ENCODE measurements at regions not wholly inside any gene's neighbourhood (a gene's known extent, or its start where the extent isn't known, plus 50 kb on each side); places are given as distances from the start of the nearest gene placed in this dataset.

DNA sequence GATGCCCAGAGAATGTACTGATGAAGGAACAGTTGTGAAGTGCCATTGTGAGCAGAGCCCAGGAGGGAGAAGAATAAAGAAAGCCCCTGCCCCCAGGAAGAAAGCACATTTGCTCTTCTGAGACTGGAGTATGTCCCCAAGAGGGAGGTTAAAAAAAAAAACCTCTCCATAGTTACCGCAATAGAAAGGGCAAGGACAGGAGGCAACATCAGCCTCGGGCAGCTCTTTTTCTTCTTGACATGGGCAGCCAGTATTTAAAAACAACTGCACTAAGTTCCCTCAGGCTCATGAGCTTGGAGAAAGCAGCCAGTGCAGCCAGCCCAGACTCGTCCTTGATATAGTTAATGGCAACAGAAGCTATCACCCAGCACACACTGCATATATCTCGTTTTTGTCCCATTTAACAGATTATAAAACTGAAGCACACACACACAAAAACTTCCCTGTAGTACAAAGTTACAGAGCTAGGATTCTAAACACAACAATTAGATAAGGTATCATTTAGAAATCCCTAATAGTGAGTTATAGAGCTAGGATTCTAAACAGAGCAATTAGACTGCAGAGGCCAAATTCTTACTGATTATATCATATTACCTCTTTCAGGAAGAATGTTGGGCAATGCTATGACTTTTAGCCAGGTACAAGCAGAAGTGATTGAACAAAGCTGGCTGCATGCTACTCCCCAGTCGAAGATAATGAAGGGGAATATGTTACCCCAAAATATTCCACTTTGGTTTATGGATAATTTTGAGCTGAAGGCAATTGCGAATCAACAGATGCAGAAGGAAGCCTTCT, 823.5 kb downstream of the GRID1 start:
- Mint-ChIP-seq H3K9me3 (no peaks in the 10 kb centered on the region), H3K27ac (no peak overlapping the region), H3K4me3 (no peak overlapping the region), H3K27me3 (ENCODE audit: low read depth) (peaks cover under 1% of the 10 kb centered on the region), H3K36me3 (ENCODE audit: low read depth) (no peaks in the 10 kb centered on the region), H3K4me1 (ENCODE audit: low read depth) (no peaks in the 10 kb centered on the region)
- DNase-seq (ENCODE audit: low spot score): no peak

DNA sequence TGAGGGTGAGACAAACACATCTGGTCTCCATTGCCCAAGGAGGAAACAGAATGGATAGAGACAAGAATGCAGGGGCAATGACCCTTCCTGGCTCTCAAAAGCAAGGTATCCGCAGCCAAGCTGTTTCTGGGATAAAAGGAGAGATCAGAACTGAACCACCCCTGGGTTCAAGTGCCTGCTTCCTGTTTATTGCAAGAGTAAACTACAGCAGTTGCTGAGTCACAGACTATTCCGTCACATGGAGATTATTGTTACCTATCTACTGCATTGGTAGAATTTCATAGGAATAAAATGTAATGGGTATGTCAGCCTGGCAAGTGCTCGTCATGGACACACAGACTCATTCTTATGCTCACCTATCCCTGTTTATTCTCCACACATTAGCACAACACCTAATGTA, 821.6 kb downstream of the GRID1 start:
- Mint-ChIP-seq H3K36me3 (ENCODE audit: low read depth) (no peaks in the 10 kb centered on the region), H3K27me3 (ENCODE audit: low read depth) (peaks cover 3% of the 10 kb centered on the region), H3K4me3 (no peak overlapping the region), H3K27ac (no peak overlapping the region), H3K4me1 (ENCODE audit: low read depth) (no peaks in the 10 kb centered on the region), H3K9me3 (no peaks in the 10 kb centered on the region)
- no peak for DNase-seq (ENCODE audit: low spot score)

DNA sequence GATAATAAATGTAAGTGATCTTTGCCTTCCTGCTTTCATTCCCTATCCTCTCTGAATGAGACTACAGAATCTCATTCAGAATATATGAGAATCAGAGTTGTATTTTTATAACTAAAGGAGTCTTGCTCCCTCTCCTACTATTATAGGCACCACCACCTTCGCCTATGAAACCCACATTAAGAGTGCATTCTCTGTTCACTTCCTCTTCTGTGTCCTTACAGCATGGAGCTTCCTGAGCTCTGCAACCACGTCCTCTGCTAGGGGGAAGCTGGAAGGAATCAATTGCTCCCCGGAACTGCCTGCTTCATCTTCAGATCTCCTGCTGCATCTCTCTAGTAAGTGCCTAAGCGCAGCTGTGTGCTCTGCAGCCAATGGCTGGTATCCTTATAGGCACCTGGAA, 820.7 kb downstream of the GRID1 start:
- Mint-ChIP-seq H3K27ac (no peak overlapping the region), H3K27me3 (ENCODE audit: low read depth) (peaks cover 3% of the 10 kb centered on the region), H3K4me3 (no peak overlapping the region), H3K9me3 (no peaks in the 10 kb centered on the region), H3K4me1 (ENCODE audit: low read depth) (no peaks in the 10 kb centered on the region), H3K36me3 (ENCODE audit: low read depth) (no peaks in the 10 kb centered on the region)
- no peak for DNase-seq (ENCODE audit: low spot score)

DNA sequence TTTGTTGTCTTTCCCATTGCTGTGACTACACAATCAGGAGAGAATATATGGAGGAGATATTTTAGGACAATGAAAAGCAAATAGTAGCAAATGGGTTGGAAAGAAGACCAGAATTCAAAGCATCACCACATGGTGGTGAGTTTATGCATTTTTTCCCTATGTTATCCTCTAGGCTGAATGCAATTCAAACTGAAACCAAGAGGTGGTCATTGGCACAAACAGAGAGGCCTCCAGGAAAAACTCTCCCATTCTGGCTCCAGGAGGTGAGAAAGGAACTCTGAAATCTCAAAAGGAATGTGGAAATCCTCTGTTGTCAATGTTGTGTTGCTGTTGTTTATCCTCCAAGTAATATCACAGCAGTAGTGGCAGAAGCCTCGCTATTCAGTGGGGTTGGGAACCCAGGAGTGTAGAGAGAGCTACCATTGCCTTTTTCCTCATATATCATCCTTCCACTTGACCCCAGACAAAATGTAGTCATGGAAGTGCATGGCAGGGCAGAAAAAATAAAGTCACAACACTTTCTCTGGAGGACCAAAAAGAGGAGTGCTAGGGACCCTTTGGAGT, 819.1 kb downstream of the GRID1 start:
- no peak overlapping the region for H3K27ac Mint-ChIP-seq
- H3K9me3 Mint-ChIP-seq: no peaks in the 10 kb centered on the region
- no peak for DNase-seq (ENCODE audit: low spot score)
- peaks cover 8% of the 10 kb centered on the region for H3K27me3 Mint-ChIP-seq (ENCODE audit: low read depth)
- no peak overlapping the region for H3K4me3 Mint-ChIP-seq
- no peaks in the 10 kb centered on the region for H3K4me1 Mint-ChIP-seq (ENCODE audit: low read depth)
- no peaks in the 10 kb centered on the region for H3K36me3 Mint-ChIP-seq (ENCODE audit: low read depth)

DNA sequence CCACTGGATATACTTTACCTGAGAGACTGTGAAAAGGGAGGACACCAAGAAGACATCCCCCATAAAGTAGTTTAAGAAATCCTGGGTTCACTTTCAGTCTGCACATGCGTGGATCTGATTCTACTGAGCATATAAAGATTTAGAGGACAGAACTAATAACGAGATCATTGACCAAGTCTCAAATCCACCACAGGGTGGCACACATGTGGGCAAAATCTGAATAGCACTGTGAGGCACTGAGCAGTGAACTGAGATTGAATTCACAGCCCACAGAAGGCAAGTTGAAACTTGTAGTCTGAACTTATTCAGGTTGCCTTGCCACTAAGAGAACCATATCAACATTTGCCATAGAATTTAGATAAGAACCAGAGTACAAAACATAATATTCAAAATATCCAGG, 818.6 kb downstream of the GRID1 start:
- no peak for DNase-seq (ENCODE audit: low spot score)

More for the DNA sequence above, 818.6 kb downstream of the GRID1 start:
- H3K4me1 Mint-ChIP-seq (ENCODE audit: low read depth): no peaks in the 10 kb centered on the region
- no peak overlapping the region for H3K27ac Mint-ChIP-seq
- peaks cover 10% of the 10 kb centered on the region for H3K27me3 Mint-ChIP-seq (ENCODE audit: low read depth)
- H3K9me3 Mint-ChIP-seq: no peaks in the 10 kb centered on the region
- H3K4me3 Mint-ChIP-seq: no peak overlapping the region
- H3K36me3 Mint-ChIP-seq (ENCODE audit: low read depth): no peaks in the 10 kb centered on the region
